ENCODE measurements at regions not wholly inside any gene's neighbourhood (a gene's known extent, or its start where the extent isn't known, plus 50 kb on each side); places are given as distances from the start of the nearest gene placed in this dataset.
"Not testable (repeated sequence)": the region's sequence is repeated elsewhere in the genome, so short reads cannot be mapped to it uniquely, and the experiment has no call there.

- no peak for DNase-seq
Observed at GRCh38 chr6:27770724-27771123, 141.5 kb downstream of the OR2B2 start.

- no peak for DNase-seq
Observed at GRCh38 chr6:27768556-27768955, 143.6 kb downstream of the OR2B2 start.

GRCh38 chr6:27767851-27768250 lies 144.3 kb downstream of the OR2B2 start:
- DNase-seq, result no peak

- DNase-seq, result no peak
Observed at GRCh38 chr6:27766405-27766804, 145.8 kb downstream of the OR2B2 start.

GRCh38 chr6:27765028-27765590 lies 147.1 kb downstream of the OR2B2 start:
- DNase-seq, result no peak

GRCh38 chr6:27761391-27761790 lies 150.8 kb downstream of the OR2B2 start:
- no peak for DNase-seq

GRCh38 chr6:27760464-27760863 lies 151.7 kb downstream of the OR2B2 start:
- no peak for DNase-seq

- DNase-seq, result no peak
Observed at GRCh38 chr6:27759930-27760329, 152.3 kb downstream of the OR2B2 start.

- no peak for DNase-seq
Observed at GRCh38 chr6:27758491-27758890, 153.7 kb downstream of the OR2B2 start.

- peak; percentile 31 to 47 for DNase-seq
Observed at GRCh38 chr6:27757307-27757706, 154.9 kb downstream of the OR2B2 start.

- DNase-seq, result peak in 1 of 2 donors; percentile 30
Observed at GRCh38 chr6:27755768-27756167, 156.4 kb downstream of the OR2B2 start.

- no peak for DNase-seq
Observed at GRCh38 chr6:27754408-27754782, 157.8 kb downstream of the OR2B2 start.

- DNase-seq, result peak; percentile 77
Observed at GRCh38 chr6:27753668-27754407, 158.4 kb downstream of the OR2B2 start.

- DNase-seq, result peak; percentile 69 to 88
Observed at GRCh38 chr6:27752038-27752885, 159.9 kb downstream of the OR2B2 start.

- DNase-seq, result no peak
Observed at GRCh38 chr6:27748661-27749060, 163.5 kb downstream of the OR2B2 start.

- DNase-seq, result no peak
Observed at GRCh38 chr6:27747637-27748036, 164.6 kb downstream of the OR2B2 start.

GRCh38 chr6:27746860-27747259 lies 165.3 kb downstream of the OR2B2 start:
- not testable (repeated sequence) for DNase-seq

GRCh38 chr6:27743787-27744186 lies 168.4 kb downstream of the OR2B2 start:
- no peak for DNase-seq

GRCh38 chr6:27742833-27743573 lies 169.2 kb downstream of the OR2B2 start:
- DNase-seq, result no peak

- DNase-seq, result not testable (repeated sequence)
Observed at GRCh38 chr6:27739902-27740301, 172.3 kb downstream of the OR2B2 start.

- DNase-seq, result no peak
Observed at GRCh38 chr6:27736686-27737085, 175.5 kb downstream of the OR2B2 start.

GRCh38 chr6:27728442-27728841 lies 183.8 kb downstream of the OR2B2 start:
- no peak for DNase-seq

- no peak for DNase-seq
Observed at GRCh38 chr6:27726619-27727023, 185.6 kb downstream of the OR2B2 start.

Measured in CD4-positive, alpha-beta T cell treated with Interleukin-4 for 1 hour (primary cell).